Esophagus squamous epithelium (tissue), 5 donors: ENCODE measurements at regions not wholly inside any gene's neighbourhood (a gene's known extent, or its start where the extent isn't known, plus 50 kb on each side); places are given as distances from the start of the nearest gene placed in this dataset.

Experiments
- DNase-seq: peaks from one replicate; lab custom pipeline; 2025; lab: John Stamatoyannopoulos, UW
- H3K27ac ChIP-seq, 4 donors: fragments of 200-600 bp; sonication (generic); one replicate each; pipeline ENCODE4 v1.5.1; 2016 to 2019; ENCODE audit warnings: mild to moderate bottlenecking in 1 of 4
- H3K27me3 ChIP-seq, 4 donors: fragments of 200-600 bp; sonication (generic); 1 replicate in 3 of 4; 2 replicates in 1 of 4; pipeline versions ENCODE4 v1.5.1 to v1.6.0; 2017 to 2021; ENCODE audit warnings: antibody characterized with exemption in 1 of 4
- H3K36me3 ChIP-seq, 3 donors: fragments of 200-600 bp; sonication (generic); one replicate each; pipeline ENCODE4 v1.5.1; 2016 to 2019
- H3K4me1 ChIP-seq, 3 donors: fragments of 200-600 bp; sonication (generic); one replicate each; pipeline ENCODE4 v1.5.1; 2017 to 2019
- H3K4me3 ChIP-seq, 4 donors: fragments of 200-600 bp; sonication (generic); 1 replicate in 3 of 4; 2 replicates in 1 of 4; pipeline ENCODE4 v1.5.1; 2016 to 2019; ENCODE audit warnings: mild to moderate bottlenecking in 2 of 4, moderate library complexity in 1 of 4
- H3K9me3 ChIP-seq, 3 donors: fragments of 200-600 bp; sonication (generic); one replicate each; pipeline ENCODE4 v1.5.1; 2016 to 2019
- CTCF ChIP-seq, 6 experiments: fragments of 450-650 bp in 4 of 6; fragments of 200-600 bp in 2 of 6; sonication (generic) in 2 of 6; IDR thresholded peaks; one replicate each; pipeline ENCODE4 v1.5.1; 2016 to 2019; ENCODE audit warnings: antibody characterized with exemption in 6 of 6, mild to moderate bottlenecking in 4 of 6, moderate library complexity in 4 of 6
- POLR2A ChIP-seq, 4 donors: fragments of 450-650 bp; IDR thresholded peaks; one replicate each; pipeline ENCODE4 v1.6.1; 2017; ENCODE audit warnings: antibody characterized with exemption in 4 of 4, mild to moderate bottlenecking in 4 of 4, moderate library complexity in 3 of 4
- WGBS, 2 donors: methylation state at CpG; one replicate each; pipeline ENCODE4 v1.1.5; 2018; 5-methylcytosine and 5-hydroxymethylcytosine counted together
- intact Hi-C: fragments of 100-400 bp; cut with DNase I; formaldehyde crosslinking; loops from one replicate; pipeline ENCODE4 v1.15.0; 2022
- donor health status: DM: yes; HTN: yes; CAD: no.

DNA sequence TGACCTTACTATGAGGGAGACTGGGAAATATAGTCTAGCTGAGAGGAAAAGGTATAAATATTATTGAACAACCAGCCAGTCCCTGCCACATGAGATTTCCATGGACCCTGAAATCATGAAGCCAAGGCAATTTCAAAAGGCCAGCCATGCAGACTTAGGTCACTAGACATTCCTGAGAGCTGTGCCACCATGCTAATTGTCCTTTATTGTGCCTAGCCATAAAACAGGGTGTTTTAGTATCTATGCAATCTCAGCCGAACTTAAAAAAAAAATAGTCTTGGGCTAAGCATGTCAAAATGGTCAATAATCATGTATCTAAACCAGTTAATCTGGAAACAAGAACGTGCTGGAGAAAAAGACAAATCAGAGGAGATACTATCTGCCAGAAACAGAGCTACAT lies 269.5 kb downstream of the LNPK start:
- Histone ChIP-seq H3K4me3 (no peak overlapping the region), H3K4me1 (no peaks in the 10 kb centered on the region), H3K9me3 (no peaks in the 10 kb centered on the region), H3K27me3 (peaks cover 0 to 4% (median 0%) of the 10 kb centered on the region in 4 donors), H3K27ac (no peak overlapping the region), H3K36me3 (no peaks in the 10 kb centered on the region)
- intact Hi-C loops, result no loop called here
- no peak for DNase-seq
- 44 to 60% methylated on average over 2 of the region's 2 CpGs for WGBS, 2 donors
- TF ChIP-seq POLR2A (IDR thresholded peaks at IDR 0.05) (no peak), CTCF (IDR thresholded peaks at IDR 0.05) (no peak)

DNA sequence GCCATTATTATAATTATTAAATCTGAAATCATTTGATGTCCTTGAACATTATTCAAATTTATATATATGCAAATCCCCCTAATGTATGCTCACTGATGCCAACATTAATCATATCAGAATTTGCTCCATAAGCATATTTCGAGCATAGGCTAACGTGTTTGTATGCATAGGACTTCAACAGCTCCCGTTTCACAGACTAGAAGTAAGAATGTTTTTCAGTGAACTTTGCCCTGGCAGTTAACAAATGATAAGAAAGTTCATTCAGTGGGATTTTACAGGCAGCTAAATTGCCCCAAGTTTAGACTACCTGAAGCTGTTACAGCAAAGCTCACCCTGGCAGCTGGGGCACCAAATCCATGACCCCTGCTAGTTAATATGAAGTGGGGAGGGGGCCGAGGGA lies 272.0 kb downstream of the LNPK start:
- Histone ChIP-seq H3K36me3 (no peaks in the 10 kb centered on the region), H3K4me1 (no peaks in the 10 kb centered on the region), H3K27me3 (peaks cover 0 to 4% (median 0%) of the 10 kb centered on the region in 4 donors), H3K27ac (no peak overlapping the region), H3K9me3 (no peaks in the 10 kb centered on the region), H3K4me3 (no peak overlapping the region)
- DNase-seq, result no peak
- intact Hi-C loops, result no loop called here
- no peak for TF ChIP-seq POLR2A (IDR thresholded peaks at IDR 0.05)
- no peak for TF ChIP-seq CTCF (IDR thresholded peaks at IDR 0.05)
- 21 to 43% methylated on average over 4 of the region's 4 CpGs for WGBS, 2 donors

GRCh38 chr2:175729049-175729706 lies 272.9 kb downstream of the LNPK start:
- WGBS, 2 donors, result 79 to 84% methylated on average over 4 of the region's 4 CpGs
- H3K9me3 ChIP-seq, result no peaks in the 10 kb centered on the region
- DNase-seq, result no peak
- no peaks in the 10 kb centered on the region for H3K4me1 ChIP-seq
- H3K36me3 ChIP-seq, result no peaks in the 10 kb centered on the region
- intact Hi-C loops, result no loop called here
- no peak overlapping the region for H3K27ac ChIP-seq
- H3K4me3 ChIP-seq, result no peak overlapping the region
- H3K27me3 ChIP-seq, result peaks cover 0 to 4% (median 0%) of the 10 kb centered on the region in 4 donors
- TF ChIP-seq CTCF (IDR thresholded peaks at IDR 0.05), result no peak
- no peak for TF ChIP-seq POLR2A (IDR thresholded peaks at IDR 0.05)

DNA sequence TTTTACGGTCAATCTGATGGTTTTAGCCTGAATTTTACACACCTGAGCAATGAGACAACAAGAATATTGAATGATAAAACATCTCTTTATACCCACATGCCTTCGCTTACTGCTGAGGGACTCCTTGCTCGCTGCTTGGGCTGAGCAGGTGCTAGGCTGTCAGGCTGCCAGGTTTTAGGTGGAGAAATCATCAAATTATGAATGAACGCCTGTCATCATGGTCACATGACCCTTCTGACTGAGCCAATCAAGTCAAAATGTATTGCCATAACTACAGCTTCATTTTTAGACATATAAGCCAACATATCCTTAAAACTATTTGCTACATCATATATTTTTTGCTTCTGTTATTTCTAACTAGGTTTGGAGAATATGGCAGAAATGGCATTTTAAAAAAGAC lies 274.0 kb downstream of the LNPK start:
- Histone ChIP-seq H3K36me3 (no peaks in the 10 kb centered on the region), H3K27ac (no peak overlapping the region), H3K4me1 (no peaks in the 10 kb centered on the region), H3K27me3 (peaks cover 0 to 4% (median 0%) of the 10 kb centered on the region in 4 donors), H3K4me3 (no peak overlapping the region), H3K9me3 (no peaks in the 10 kb centered on the region)
- intact Hi-C loops, result no loop called here
- TF ChIP-seq POLR2A (IDR thresholded peaks at IDR 0.05) (no peak), CTCF (IDR thresholded peaks at IDR 0.05) (no peak)
- WGBS, 2 donors, result 62 to 83% methylated on average over 2 to 3 of the region's 4 CpGs
- DNase-seq, result no peak

- no peak for DNase-seq
- peaks cover 0 to 4% (median 0%) of the 10 kb centered on the region in 4 donors for H3K27me3 ChIP-seq
Measured at GRCh38 chr2:175726223-175726622, 275.8 kb downstream of the LNPK start.

More at GRCh38 chr2:175726223-175726622, 275.8 kb downstream of the LNPK start:
- Histone ChIP-seq H3K27ac (no peak overlapping the region), H3K4me1 (no peaks in the 10 kb centered on the region), H3K4me3 (no peak overlapping the region), H3K9me3 (no peaks in the 10 kb centered on the region), H3K36me3 (no peaks in the 10 kb centered on the region)
- TF ChIP-seq CTCF (IDR thresholded peaks at IDR 0.05) (no peak), POLR2A (IDR thresholded peaks at IDR 0.05) (no peak)
- intact Hi-C loops, result no loop called here
- WGBS, 2 donors, result 15 to 25% methylated on average over 2 of the region's 2 CpGs
